ENCODE measurements at regions not wholly inside any gene's neighbourhood (a gene's known extent, or its start where the extent isn't known, plus 50 kb on each side); places are given as distances from the start of the nearest gene placed in this dataset.

- no peak overlapping the region for H3K27ac ChIP-seq (ENCODE audit: insufficient read depth, low read depth, low read length)
- dilution Hi-C loops (cut with MboI; ENCODE audit: extremely low pct_ligation_motif_present, low sequenced_read_pairs) (no loop called here), intact Hi-C loops (cut with micrococcal nuclease) (no loop called here)
- H3K4me3 ChIP-seq (replicated peaks in 1 of 3; ENCODE audit: insufficient read depth in 1 of 3, low read depth in 1 of 3, low read length in 3 of 3): no peak overlapping the region
- CTCF ChIA-PET: interaction anchor here (1.7 kb wide), 1 partner anchor 140 kb away, joined by 4 read pairs; no protein-coding TSS in a partner anchor
- H3K4me1 ChIP-seq (ENCODE audit: control insufficient read depth, extremely low read depth, insufficient read depth, low read length): no peaks in the 10 kb centered on the region
- TF ChIP-seq JUN (IDR thresholded peaks at IDR 0.05; ENCODE audit: borderline replicate concordance, insufficient read depth, insufficient read length, low read depth): no peak
- TF ChIP-seq EZH2 (IDR thresholded peaks at IDR 0.05; ENCODE audit: borderline replicate concordance, low read depth, low read length, severe bottlenecking): no peak
- no peak for TF ChIP-seq POLR2A (IDR thresholded peaks at IDR 0.05; ENCODE audit: low read depth, low read length)
- no peak for TF ChIP-seq POLR2AphosphoS5 (IDR thresholded peaks at IDR 0.05; ENCODE audit: insufficient read depth, low read depth, low read length)
- TF ChIP-seq FOS (IDR thresholded peaks at IDR 0.05; ENCODE audit: borderline replicate concordance, insufficient read depth, low read length): no peak
- no peak for TF ChIP-seq GATA2 (IDR thresholded peaks at IDR 0.05; ENCODE audit: insufficient read depth, insufficient read length, low read depth, low read length)
- FAIRE-seq: no peak
- H3K9me3 ChIP-seq (replicated peaks; ENCODE audit: control insufficient read depth, insufficient read depth, low read length): no peaks in the 10 kb centered on the region
- H3K27me3 ChIP-seq (ENCODE audit: control insufficient read depth in 2 of 2, insufficient read depth in 2 of 2, low read length in 2 of 2): no peaks in the 10 kb centered on the region
- H2AFZ ChIP-seq (ENCODE audit: low read depth, low read length): no peak overlapping the region
- no peak overlapping the region for H3K9ac ChIP-seq (replicated peaks; ENCODE audit: extremely low read depth, insufficient read depth, low read length)
- no peaks in the 10 kb centered on the region for H3K36me3 ChIP-seq (ENCODE audit: control insufficient read depth in 2 of 2, extremely low read depth in 1 of 2, insufficient read depth in 2 of 2, low read length in 2 of 2)
- no TSS peak for BruUV-seq (replicated peaks)
- no peak overlapping the region for H3K4me2 ChIP-seq (ENCODE audit: insufficient read depth, low read length)
- no peaks in the 10 kb centered on the region for H4K20me1 ChIP-seq (replicated peaks; ENCODE audit: control insufficient read depth, extremely low read depth, insufficient read depth, low read length)
- no peaks in the 10 kb centered on the region for H3K9me1 ChIP-seq (replicated peaks; ENCODE audit: control insufficient read depth, extremely low read depth, insufficient read depth, low read length)
- POLR2A ChIA-PET: no interaction called here
- DNase-seq (ENCODE audit: low read depth, low spot score): no peak
- no peaks in the 10 kb centered on the region for H3K79me2 ChIP-seq (ENCODE audit: control insufficient read depth, insufficient read depth, low read length)
Observed at GRCh38 chr11:119782006-119782738, 53.2 kb upstream of the NECTIN1 start.

- dilution Hi-C loops (cut with MboI; ENCODE audit: extremely low pct_ligation_motif_present, low sequenced_read_pairs): no loop called here
- H3K9ac ChIP-seq (replicated peaks; ENCODE audit: extremely low read depth, insufficient read depth, low read length): no peak overlapping the region
- H3K36me3 ChIP-seq (ENCODE audit: control insufficient read depth in 2 of 2, extremely low read depth in 1 of 2, insufficient read depth in 2 of 2, low read length in 2 of 2): no peaks in the 10 kb centered on the region
- DNase-seq (ENCODE audit: low read depth, low spot score) (no peak), FAIRE-seq (no peak)
- H3K79me2 ChIP-seq (ENCODE audit: control insufficient read depth, insufficient read depth, low read length): no peaks in the 10 kb centered on the region
- POLR2A ChIA-PET: no interaction called here
- intact Hi-C loops (cut with micrococcal nuclease): no loop called here
- H3K27me3 ChIP-seq (ENCODE audit: control insufficient read depth in 2 of 2, insufficient read depth in 2 of 2, low read length in 2 of 2): no peaks in the 10 kb centered on the region
- H3K9me3 ChIP-seq (replicated peaks; ENCODE audit: control insufficient read depth, insufficient read depth, low read length): no peaks in the 10 kb centered on the region
- no peaks in the 10 kb centered on the region for H4K20me1 ChIP-seq (replicated peaks; ENCODE audit: control insufficient read depth, extremely low read depth, insufficient read depth, low read length)
- no peak overlapping the region for H3K4me3 ChIP-seq (replicated peaks in 1 of 3; ENCODE audit: insufficient read depth in 1 of 3, low read depth in 1 of 3, low read length in 3 of 3)
- no TSS peak for BruUV-seq (replicated peaks)
- no peaks in the 10 kb centered on the region for H3K9me1 ChIP-seq (replicated peaks; ENCODE audit: control insufficient read depth, extremely low read depth, insufficient read depth, low read length)
- H3K4me1 ChIP-seq (ENCODE audit: control insufficient read depth, extremely low read depth, insufficient read depth, low read length): no peaks in the 10 kb centered on the region
- TF ChIP-seq EZH2 (IDR thresholded peaks at IDR 0.05; ENCODE audit: borderline replicate concordance, low read depth, low read length, severe bottlenecking): no peak
- no peak for TF ChIP-seq MAX (IDR thresholded peaks at IDR 0.05; ENCODE audit: insufficient read depth, insufficient read length)
- no peak for TF ChIP-seq CTCF (IDR thresholded peaks at IDR 0.05; ENCODE audit: extremely low read depth in 1 of 2, insufficient read depth in 1 of 2, low read depth in 1 of 2, low read length in 2 of 2)
- TF ChIP-seq FOS (IDR thresholded peaks at IDR 0.05; ENCODE audit: borderline replicate concordance, insufficient read depth, low read length): no peak
- no peak for TF ChIP-seq POLR2AphosphoS5 (IDR thresholded peaks at IDR 0.05; ENCODE audit: insufficient read depth, low read depth, low read length)
- no peak for TF ChIP-seq JUN (IDR thresholded peaks at IDR 0.05; ENCODE audit: borderline replicate concordance, insufficient read depth, insufficient read length, low read depth)
- TF ChIP-seq GATA2 (IDR thresholded peaks at IDR 0.05; ENCODE audit: insufficient read depth, insufficient read length, low read depth, low read length): no peak
- no peak for TF ChIP-seq MYC (IDR thresholded peaks at IDR 0.05; ENCODE audit: low read depth, low read length)
- no peak for TF ChIP-seq POLR2A (IDR thresholded peaks at IDR 0.05; ENCODE audit: low read depth, low read length)
- CTCF ChIA-PET: no interaction called here
- no peak overlapping the region for H2AFZ ChIP-seq (ENCODE audit: low read depth, low read length)
- no peak overlapping the region for H3K27ac ChIP-seq (ENCODE audit: insufficient read depth, low read depth, low read length)
- no peak overlapping the region for H3K4me2 ChIP-seq (ENCODE audit: insufficient read depth, low read length)
Observed at GRCh38 chr11:119780222-119780953, 51.4 kb upstream of the NECTIN1 start.

All from endothelial cell of umbilical vein (primary cell).